WTC11 (cell line): ENCODE measurements at regions not wholly inside any gene's neighbourhood (a gene's known extent, or its start where the extent isn't known, plus 50 kb on each side); places are given as distances from the start of the nearest gene placed in this dataset.

Source experiments
- ATAC-seq: fragments of 200-7000 bp; cut with Tn5 transposase; 2 replicates; pipeline ENCODE4 v1.10.0; 2021; ENCODE audit warnings: mild to moderate bottlenecking, moderate library complexity
- CTCF ChIA-PET: fragments of 300-600 bp; sonication (Branson Sonifier 250); formaldehyde crosslinking; loops from one replicate; lab custom pipeline; 2021; ENCODE audit warnings: antibody characterized with exemption; lab: Charles Lee
- POLR2A ChIA-PET: fragments of 350-600 bp; sonication (Branson Sonifier 250); formaldehyde crosslinking; loops from one replicate; lab custom pipeline; 2021; ENCODE audit warnings: antibody characterized with exemption; lab: Charles Lee
- DNase-seq: peaks from one replicate; pipeline ENCODE4 v3.0.0; 2021; ENCODE audit warnings: low spot score
- H3K27ac Mint-ChIP-seq: 2 replicates; pipeline ENCODE4 v1.8.0; 2021; ENCODE audit warnings: mixed read lengths
- H3K27me3 Mint-ChIP-seq: 2 replicates; pipeline ENCODE4 v1.8.0; 2021; ENCODE audit warnings: low read depth, mild to moderate bottlenecking, moderate library complexity, mixed read lengths
- H3K36me3 Mint-ChIP-seq: 2 replicates; pipeline ENCODE4 v1.8.0; 2021; ENCODE audit warnings: mixed read lengths
- H3K4me1 Mint-ChIP-seq: 2 replicates; pipeline ENCODE4 v1.8.0; 2022; ENCODE audit warnings: mixed read lengths
- H3K4me3 Mint-ChIP-seq: 2 replicates; pipeline ENCODE4 v1.8.0; 2021; ENCODE audit warnings: mild to moderate bottlenecking, moderate library complexity, mixed read lengths
- H3K9me3 Mint-ChIP-seq: 2 replicates; pipeline ENCODE4 v1.8.0; 2021; ENCODE audit warnings: mixed read lengths
- AR ChIP-seq: fragments of 250-450 bp; sonication (Bioruptor Pico); IDR thresholded peaks from 2 replicates; pipeline ENCODE4 v1.9.0; 2021; ENCODE audit warnings: mild to moderate bottlenecking
- ATF3 ChIP-seq: sonication (generic); formaldehyde crosslinking; conservative IDR thresholded peaks from 2 replicates; pipeline ENCODE4 v1.8.1; 2022; ENCODE audit warnings: mild to moderate bottlenecking, missing genetic modification reagents
- EMX1 ChIP-seq: fragments of 250-450 bp; sonication (Bioruptor Pico); IDR thresholded peaks from 2 replicates; pipeline ENCODE4 v1.8.0; 2021; ENCODE audit warnings: mild to moderate bottlenecking
- FOXP1 ChIP-seq: sonication (generic); formaldehyde crosslinking; IDR thresholded peaks from 2 replicates; pipeline ENCODE4 v1.8.0; 2022; ENCODE audit warnings: missing genetic modification reagents, mild to moderate bottlenecking, moderate library complexity, borderline replicate concordance
- HMGA2 ChIP-seq: fragments of 250-450 bp; sonication (Bioruptor Pico); IDR thresholded peaks from 2 replicates; pipeline ENCODE4 v1.4.0; 2021; ENCODE audit warnings: mild to moderate bottlenecking, moderate library complexity
- IRF1 ChIP-seq: sonication (generic); formaldehyde crosslinking; IDR thresholded peaks from 2 replicates; pipeline ENCODE4 v1.8.0; 2023; ENCODE audit warnings: missing genetic modification reagents
- JUN ChIP-seq: sonication (generic); formaldehyde crosslinking; IDR thresholded peaks from 2 replicates; pipeline ENCODE4 v1.8.0; 2023; ENCODE audit warnings: mild to moderate bottlenecking, missing genetic modification reagents
- MLX ChIP-seq: sonication (generic); formaldehyde crosslinking; IDR thresholded peaks from 2 replicates; pipeline ENCODE4 v1.8.1; 2023; ENCODE audit warnings: mild to moderate bottlenecking, missing genetic modification reagents, moderate library complexity
- NFYB ChIP-seq: sonication (generic); formaldehyde crosslinking; conservative IDR thresholded peaks from 2 replicates; pipeline ENCODE4 v1.8.0; 2022; ENCODE audit warnings: low read depth, missing genetic modification reagents
- PRDM15 ChIP-seq: sonication (generic); formaldehyde crosslinking; IDR thresholded peaks from 2 replicates; pipeline ENCODE4 v1.8.0; 2022; ENCODE audit warnings: missing genetic modification reagents
- SMAD3 ChIP-seq: sonication (generic); formaldehyde crosslinking; IDR thresholded peaks from 2 replicates; pipeline ENCODE4 v1.8.0; 2022; ENCODE audit warnings: missing genetic modification reagents, mild to moderate bottlenecking, borderline replicate concordance
- STAT6 ChIP-seq: sonication (generic); formaldehyde crosslinking; conservative IDR thresholded peaks from 2 replicates; pipeline ENCODE4 v1.8.1; 2023; ENCODE audit warnings: mild to moderate bottlenecking, low read depth, missing genetic modification reagents, moderate library complexity
- TEAD1 ChIP-seq: sonication (generic); formaldehyde crosslinking; IDR thresholded peaks from 2 replicates; pipeline ENCODE4 v1.8.0; 2022; ENCODE audit warnings: mild to moderate bottlenecking, missing genetic modification reagents
- TEAD4 ChIP-seq: sonication (generic); formaldehyde crosslinking; IDR thresholded peaks from 2 replicates; pipeline ENCODE4 v1.8.0; 2022; ENCODE audit warnings: mild to moderate bottlenecking, missing genetic modification reagents
- ZBTB43 ChIP-seq: sonication (generic); formaldehyde crosslinking; IDR thresholded peaks from 2 replicates; pipeline ENCODE4 v1.8.1; 2023; ENCODE audit warnings: mild to moderate bottlenecking, missing genetic modification reagents
- ZNF138 ChIP-seq: sonication (generic); formaldehyde crosslinking; conservative IDR thresholded peaks from 2 replicates; pipeline ENCODE4 v1.8.1; 2022; ENCODE audit warnings: mild to moderate bottlenecking, moderate library complexity, missing genetic modification reagents
- ZNF232 ChIP-seq: sonication (generic); formaldehyde crosslinking; IDR thresholded peaks from 2 replicates; pipeline ENCODE4 v1.8.0; 2022; ENCODE audit warnings: mild to moderate bottlenecking, missing genetic modification reagents
- ZNF532 ChIP-seq: fragments of 250-450 bp; sonication (Bioruptor Pico); IDR thresholded peaks from 2 replicates; pipeline ENCODE4 v1.9.0; 2021; ENCODE audit warnings: mild to moderate bottlenecking, borderline replicate concordance

- TF ChIP-seq ZNF232 (CRISPR knock-in tag), result no peak
- no peak for TF ChIP-seq TEAD1
- TF ChIP-seq PRDM15 (CRISPR knock-in tag), result no peak
These were observed 103.9 kb upstream of the ACVR1 start (continued) for GRCh38 chr2:157980020-157980419.

GRCh38 chr2:157971702-157972101, 95.6 kb upstream of the ACVR1 start:
- H3K27me3 Mint-ChIP-seq, result peaks cover 13% of the 10 kb centered on the region
- ATAC-seq (peak; percentile 30), DNase-seq (no peak)
- H3K4me1 Mint-ChIP-seq, result peaks cover 6% of the 10 kb centered on the region
- CTCF ChIA-PET, result interaction anchor here (0.6 to 1.2 kb wide), 2 partner anchors 53 kb away, joined by 3 read pairs; no protein-coding TSS in a partner anchor
- H3K36me3 Mint-ChIP-seq, result peaks cover 6% of the 10 kb centered on the region
- H3K27ac Mint-ChIP-seq, result no peak overlapping the region
- peaks cover 31% of the 10 kb centered on the region for H3K9me3 Mint-ChIP-seq
- no peak overlapping the region for H3K4me3 Mint-ChIP-seq
- POLR2A ChIA-PET, result interaction anchor here (0.5 to 0.6 kb wide), 2 partner anchors 141 to 1469 kb away, joined by 5 read pairs; no protein-coding TSS in a partner anchor
- no peak for TF ChIP-seq IRF1 (CRISPR knock-in tag)
- TF ChIP-seq AR, result no peak
- TF ChIP-seq HMGA2 (CRISPR knock-in tag), result no peak
- TF ChIP-seq JUN (CRISPR knock-in tag), result no peak
- TF ChIP-seq EMX1 (CRISPR knock-in tag), result no peak
- no peak for TF ChIP-seq ZBTB43 (CRISPR knock-in tag)
- TF ChIP-seq TEAD4 (CRISPR knock-in tag), result no peak
- no peak for TF ChIP-seq ZNF138 (CRISPR knock-in tag)
- no peak for TF ChIP-seq STAT6 (CRISPR knock-in tag)
- no peak for TF ChIP-seq SMAD3 (CRISPR knock-in tag)
- TF ChIP-seq MLX (CRISPR knock-in tag), result no peak
- no peak for TF ChIP-seq ZNF532 (CRISPR knock-in tag)
- TF ChIP-seq NFYB, result no peak
- no peak for TF ChIP-seq FOXP1 (CRISPR knock-in tag)
- TF ChIP-seq ATF3 (CRISPR knock-in tag), result no peak
